Panc1 (cell line): ENCODE measurements at regions not wholly inside any gene's neighbourhood (a gene's known extent, or its start where the extent isn't known, plus 50 kb on each side); places are given as distances from the start of the nearest gene placed in this dataset.

Experiments
- ATAC-seq: fragments of 200-7000 bp; cut with Tn5 transposase; 2 replicates; pipeline ENCODE4 v1.9.1; 2020; ENCODE audit warnings: mild to moderate bottlenecking, moderate library complexity
- BruUV-seq: library from RNA; stranded (reverse); fragments of 400-500 nt; replicated peaks from 2 replicates; lab custom pipeline; 2021; lab: Mats Ljungman, UMichigan
- CTCF ChIA-PET: fragments of 300-600 bp; sonication (Branson Sonifier 250); formaldehyde crosslinking; loops from one replicate; lab custom pipeline; 2022; ENCODE audit warnings: antibody characterized with exemption; lab: Charles Lee
- POLR2A ChIA-PET: fragments of 300-600 bp; sonication (Branson Sonifier 250); formaldehyde crosslinking; loops from one replicate; lab custom pipeline; 2022; ENCODE audit warnings: antibody characterized with exemption; lab: Charles Lee
- DNase-seq: peaks from one replicate; pipeline ENCODE4 v3.0.0-alpha.2; 2010; ENCODE audit warnings: low read depth, low spot score
- H3K27ac ChIP-seq: 2 replicates; pipeline ENCODE4 v1.5.1; 2011; ENCODE audit warnings: mild to moderate bottlenecking, low read length, inconsistent platforms
- H3K27me3 ChIP-seq: fragments of 200-500 bp; sonication (Bioruptor generic); 2 replicates; pipeline ENCODE4 v1.6.0; 2014; ENCODE audit warnings: low read length, inconsistent platforms; ENCODE audit not compliant: control insufficient read depth, insufficient read depth
- H3K36me3 ChIP-seq: fragments of 200-500 bp; sonication (Bioruptor generic); 2 replicates; pipeline ENCODE4 v1.5.1; 2014; ENCODE audit warnings: inconsistent platforms, mild to moderate bottlenecking, low read length, moderate library complexity; ENCODE audit not compliant: control insufficient read depth, insufficient read depth
- H3K4me1 ChIP-seq: 2 replicates; pipeline ENCODE4 v1.5.1; 2011; ENCODE audit warnings: inconsistent platforms, mild to moderate bottlenecking, low read length, moderate library complexity; ENCODE audit not compliant: control insufficient read depth, insufficient read depth
- H3K4me3 ChIP-seq, 2 experiments: 2 replicates each; pipeline ENCODE4 v1.5.1; 2011 to 2012; ENCODE audit warnings: low read depth in 2 of 2, low read length in 2 of 2, mild to moderate bottlenecking in 2 of 2, inconsistent platforms in 1 of 2, moderate library complexity in 1 of 2
- H3K9me3 ChIP-seq: fragments of 200-500 bp; sonication (Bioruptor generic); 2 replicates; pipeline ENCODE4 v1.5.1; 2014; ENCODE audit warnings: low read depth, mild to moderate bottlenecking, inconsistent platforms, low read length, moderate library complexity; ENCODE audit not compliant: control insufficient read depth, insufficient read depth
- CTCF ChIP-seq: fragments of 450-650 bp; IDR thresholded peaks from 2 replicates; pipeline ENCODE4 v1.5.1; 2017; ENCODE audit warnings: mild to moderate bottlenecking
- POLR2AphosphoS5 ChIP-seq: IDR thresholded peaks from 2 replicates; pipeline ENCODE4 v1.6.1; 2012; ENCODE audit warnings: mild to moderate bottlenecking, low read depth, low read length, moderate library complexity
- REST ChIP-seq, 2 experiments: IDR thresholded peaks; 2 replicates each; pipeline ENCODE4 v1.6.1; 2011 to 2012; ENCODE audit warnings: low read depth in 2 of 2, control low read depth in 1 of 2, low read length in 1 of 2, mild to moderate bottlenecking in 1 of 2, moderate library complexity in 1 of 2; ENCODE audit not compliant: insufficient read depth in 1 of 2
- SIN3A ChIP-seq: IDR thresholded peaks from 2 replicates; pipeline ENCODE4 v1.6.1; 2012; ENCODE audit warnings: low read depth, mild to moderate bottlenecking, low read length, moderate library complexity, borderline replicate concordance; ENCODE audit not compliant: insufficient read depth
- TCF7L2 ChIP-seq: IDR thresholded peaks from 2 replicates; pipeline ENCODE4 v1.6.1; 2011; ENCODE audit warnings: mild to moderate bottlenecking, low read depth, low read length, inconsistent platforms
- in situ Hi-C: cut with HindIII; loops from 2 replicates; pipeline ENCODE4 v1.10.0; 2016; ENCODE audit warnings: low sequenced_read_pairs, low pct_unique_long_range_greater_than_20kb
- intact Hi-C: fragments of 100-400 bp; cut with micrococcal nuclease; formaldehyde crosslinking; loops from one replicate; pipeline ENCODE4 v1.10.0; 2022; ENCODE audit not compliant: unreplicated experiment

GRCh38 chr20:43295781-43296180, 106.1 kb upstream of the PTPRT start:
- ATAC-seq = no peak
- Histone ChIP-seq H3K4me3 (no peak overlapping the region), H3K27ac (no peak overlapping the region), H3K27me3 (no peaks in the 10 kb centered on the region), H3K36me3 (no peaks in the 10 kb centered on the region), H3K9me3 (no peaks in the 10 kb centered on the region), H3K4me1 (no peaks in the 10 kb centered on the region)
- in situ Hi-C loops (no loop called here), intact Hi-C loops (no loop called here)
- no peak for TF ChIP-seq CTCF
- TF ChIP-seq REST (IDR thresholded peaks at IDR 0.05; ENCODE audit: insufficient read depth in 1 of 2, low read depth in 2 of 2, low read length in 1 of 2) = no peak
- TF ChIP-seq POLR2AphosphoS5 = no peak
- no peak for TF ChIP-seq SIN3A
- TF ChIP-seq TCF7L2 = no peak
- ChIA-PET POLR2A (no interaction called here), CTCF (no interaction called here)
- no TSS peak for BruUV-seq
- DNase-seq = no peak

- intact Hi-C loops (no loop called here), in situ Hi-C loops (no loop called here)
- Histone ChIP-seq H3K4me3 (no peak overlapping the region), H3K9me3 (no peaks in the 10 kb centered on the region), H3K4me1 (no peaks in the 10 kb centered on the region), H3K27ac (no peak overlapping the region), H3K27me3 (no peaks in the 10 kb centered on the region), H3K36me3 (no peaks in the 10 kb centered on the region)
- POLR2A ChIA-PET = no interaction called here
- DNase-seq (no peak), ATAC-seq (no peak)
- TF ChIP-seq CTCF = no peak
- TF ChIP-seq SIN3A = no peak
- TF ChIP-seq REST (IDR thresholded peaks at IDR 0.05; ENCODE audit: insufficient read depth in 1 of 2, low read depth in 2 of 2, low read length in 1 of 2) = no peak
- TF ChIP-seq POLR2AphosphoS5 = no peak
- TF ChIP-seq TCF7L2 = no peak
- CTCF ChIA-PET = no interaction called here
- no TSS peak for BruUV-seq
Measured at GRCh38 chr20:43295263-43295662, 105.6 kb upstream of the PTPRT start.
